Astrocyte (in vitro differentiated cells and primary cell): ENCODE measurements at regions not wholly inside any gene's neighbourhood (a gene's known extent, or its start where the extent isn't known, plus 50 kb on each side); places are given as distances from the start of the nearest gene placed in this dataset.
"Not testable (repeated sequence)": the region's sequence is repeated elsewhere in the genome, so short reads cannot be mapped to it uniquely, and the experiment has no call there.

Source experiments
- DNase-seq: peaks from one replicate; pipeline ENCODE4 v3.0.0-alpha.2; 2010; ENCODE audit warnings: low read depth
- FAIRE-seq: peaks from 2 replicates; lab custom pipeline; 2011; peaks lifted over from hg19 to GRCh38; lab: Jason Lieb, UNC
- H2AFZ ChIP-seq: 2 replicates; pipeline ENCODE4 v1.6.0; 2012; ENCODE audit warnings: low read depth, low read length, inconsistent platforms
- H3K27ac ChIP-seq: 2 replicates; pipeline ENCODE4 v1.5.1; 2011; ENCODE audit warnings: low read depth, low read length, inconsistent platforms
- H3K27me3 ChIP-seq: 2 replicates; pipeline ENCODE4 v1.6.0; 2011; ENCODE audit warnings: low read length, inconsistent platforms; ENCODE audit not compliant: insufficient read depth
- H3K36me3 ChIP-seq: 2 replicates; pipeline ENCODE4 v1.5.1; 2011; ENCODE audit warnings: low read length, inconsistent platforms; ENCODE audit not compliant: insufficient read depth
- H3K4me1 ChIP-seq: 2 replicates; pipeline ENCODE4 v1.5.1; 2011; ENCODE audit warnings: low read length, inconsistent platforms; ENCODE audit not compliant: insufficient read depth
- H3K4me2 ChIP-seq: 2 replicates; pipeline ENCODE4 v1.6.0; 2012; ENCODE audit warnings: low read length, inconsistent platforms
- H3K4me3 ChIP-seq: 2 replicates; pipeline ENCODE4 v1.5.1; 2011; ENCODE audit warnings: low read depth, mild to moderate bottlenecking, low read length, inconsistent platforms; ENCODE audit not compliant: insufficient read depth
- H3K79me2 ChIP-seq: 2 replicates; pipeline ENCODE4 v1.6.0; 2012; ENCODE audit warnings: mild to moderate bottlenecking, low read length, inconsistent platforms; ENCODE audit not compliant: insufficient read depth
- H3K9ac ChIP-seq: 2 replicates; pipeline ENCODE4 v1.6.0; 2012; ENCODE audit warnings: mild to moderate bottlenecking, low read length, inconsistent platforms
- H3K9me3 ChIP-seq: 2 replicates; pipeline ENCODE4 v1.5.1; 2012; ENCODE audit warnings: low read depth, mild to moderate bottlenecking, low read length, inconsistent platforms; ENCODE audit not compliant: insufficient read depth
- H4K20me1 ChIP-seq: 2 replicates; pipeline ENCODE4 v1.6.0; 2012; ENCODE audit warnings: low read length, inconsistent platforms; ENCODE audit not compliant: insufficient read depth
- H3K27ac Mint-ChIP-seq: one replicate; pipeline ENCODE4 v1.8.0; 2021; ENCODE audit warnings: mild to moderate bottlenecking, mixed read lengths; ENCODE audit not compliant: unreplicated experiment
- H3K27me3 Mint-ChIP-seq: one replicate; pipeline ENCODE4 v1.8.0; 2021; ENCODE audit warnings: low read depth, mixed read lengths; ENCODE audit not compliant: unreplicated experiment
- H3K36me3 Mint-ChIP-seq: one replicate; pipeline ENCODE4 v1.8.0; 2021; ENCODE audit warnings: low read depth, mixed read lengths; ENCODE audit not compliant: unreplicated experiment
- H3K4me1 Mint-ChIP-seq: one replicate; pipeline ENCODE4 v1.8.0; 2021; ENCODE audit warnings: low read depth, mixed read lengths; ENCODE audit not compliant: unreplicated experiment
- H3K4me3 Mint-ChIP-seq: one replicate; pipeline ENCODE4 v1.8.0; 2021; ENCODE audit warnings: mild to moderate bottlenecking, moderate library complexity, mixed read lengths; ENCODE audit not compliant: unreplicated experiment
- H3K9me3 Mint-ChIP-seq: one replicate; pipeline ENCODE4 v1.8.0; 2021; ENCODE audit warnings: mild to moderate bottlenecking, mixed read lengths; ENCODE audit not compliant: unreplicated experiment
- EZH2 ChIP-seq: IDR thresholded peaks from 2 replicates; pipeline ENCODE4 v1.6.1; 2012; ENCODE audit warnings: mild to moderate bottlenecking, low read length, inconsistent platforms; ENCODE audit not compliant: insufficient read depth
- TF ChIP-seq, protein P1 (sequence below): IDR thresholded peaks from 2 replicates; pipeline ENCODE4 v1.5.1; 2011; ENCODE audit warnings: low read depth, mild to moderate bottlenecking, inconsistent platforms, low read length, moderate library complexity; ENCODE audit not compliant: insufficient read depth

DNA sequence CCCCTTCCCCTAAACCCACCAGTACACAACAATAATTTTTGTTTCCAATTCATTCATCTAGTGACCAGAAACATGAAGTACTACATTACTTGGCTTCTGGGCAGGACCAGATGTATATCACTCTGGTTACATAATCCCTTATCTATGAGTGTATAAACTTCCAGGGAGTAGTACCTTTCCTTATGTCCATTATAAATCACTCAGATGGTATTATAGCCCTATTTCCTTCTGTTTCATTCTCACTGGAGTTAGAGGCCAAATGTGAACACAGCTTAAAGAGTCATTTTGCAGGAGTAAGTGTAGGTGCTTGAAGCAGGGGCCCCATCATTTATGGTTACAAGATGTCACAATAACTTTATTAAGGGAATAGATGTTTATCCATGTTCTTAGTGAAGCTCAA is 894.4 kb upstream of the NXPH2 start:
- H3K79me2 ChIP-seq = no peaks in the 10 kb centered on the region
- H3K27me3 ChIP-seq = no peaks in the 10 kb centered on the region
- H3K4me1 Mint-ChIP-seq = no peaks in the 10 kb centered on the region
- no peak overlapping the region for H2AFZ ChIP-seq
- no peak overlapping the region for H3K4me2 ChIP-seq
- H3K27ac Mint-ChIP-seq = no peak overlapping the region
- DNase-seq = no peak
- no peak overlapping the region for H3K4me3 Mint-ChIP-seq
- no peak overlapping the region for H3K27ac ChIP-seq
- no peaks in the 10 kb centered on the region for H3K27me3 Mint-ChIP-seq
- H3K9me3 ChIP-seq = peaks cover 3% of the 10 kb centered on the region
- H3K36me3 Mint-ChIP-seq = no peaks in the 10 kb centered on the region
- no peaks in the 10 kb centered on the region for H3K9me3 Mint-ChIP-seq
- H3K36me3 ChIP-seq = no peaks in the 10 kb centered on the region
- no peak for FAIRE-seq
- no peaks in the 10 kb centered on the region for H4K20me1 ChIP-seq
- no peak overlapping the region for H3K4me3 ChIP-seq
- TF ChIP-seq EZH2 = no peak
- TF ChIP-seq, protein P1, sequence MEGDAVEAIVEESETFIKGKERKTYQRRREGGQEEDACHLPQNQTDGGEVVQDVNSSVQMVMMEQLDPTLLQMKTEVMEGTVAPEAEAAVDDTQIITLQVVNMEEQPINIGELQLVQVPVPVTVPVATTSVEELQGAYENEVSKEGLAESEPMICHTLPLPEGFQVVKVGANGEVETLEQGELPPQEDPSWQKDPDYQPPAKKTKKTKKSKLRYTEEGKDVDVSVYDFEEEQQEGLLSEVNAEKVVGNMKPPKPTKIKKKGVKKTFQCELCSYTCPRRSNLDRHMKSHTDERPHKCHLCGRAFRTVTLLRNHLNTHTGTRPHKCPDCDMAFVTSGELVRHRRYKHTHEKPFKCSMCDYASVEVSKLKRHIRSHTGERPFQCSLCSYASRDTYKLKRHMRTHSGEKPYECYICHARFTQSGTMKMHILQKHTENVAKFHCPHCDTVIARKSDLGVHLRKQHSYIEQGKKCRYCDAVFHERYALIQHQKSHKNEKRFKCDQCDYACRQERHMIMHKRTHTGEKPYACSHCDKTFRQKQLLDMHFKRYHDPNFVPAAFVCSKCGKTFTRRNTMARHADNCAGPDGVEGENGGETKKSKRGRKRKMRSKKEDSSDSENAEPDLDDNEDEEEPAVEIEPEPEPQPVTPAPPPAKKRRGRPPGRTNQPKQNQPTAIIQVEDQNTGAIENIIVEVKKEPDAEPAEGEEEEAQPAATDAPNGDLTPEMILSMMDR = no peak
- no peak overlapping the region for H3K9ac ChIP-seq
- H3K4me1 ChIP-seq = no peaks in the 10 kb centered on the region

DNA sequence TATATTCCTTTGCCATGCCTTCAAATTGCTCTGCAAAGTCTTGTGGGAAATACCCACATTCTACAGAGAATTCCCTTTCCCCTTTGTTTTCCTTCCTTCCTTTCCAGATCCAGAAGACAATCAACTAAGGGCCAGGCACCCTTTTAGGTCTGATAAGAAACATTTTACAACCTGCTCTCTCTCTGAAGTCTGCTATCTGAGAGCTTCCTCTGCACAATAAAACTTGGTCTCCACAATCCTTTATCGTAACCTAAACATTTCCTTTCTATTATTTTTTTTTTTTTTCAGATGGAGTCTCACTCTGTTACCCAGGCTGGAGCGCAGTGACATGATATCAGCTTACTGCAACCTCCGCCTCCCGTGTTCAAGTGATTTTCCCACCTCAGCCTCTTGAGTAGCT is 893.3 kb upstream of the NXPH2 start:
- not testable (repeated sequence) for H3K9me3 Mint-ChIP-seq, H3K4me3 Mint-ChIP-seq, H3K4me2 ChIP-seq, H3K9ac ChIP-seq, FAIRE-seq, H3K9me3 ChIP-seq, H2AFZ ChIP-seq, H3K4me1 Mint-ChIP-seq, H3K27me3 ChIP-seq, H3K36me3 Mint-ChIP-seq, H3K4me3 ChIP-seq, H4K20me1 ChIP-seq, H3K4me1 ChIP-seq, H3K27me3 Mint-ChIP-seq, DNase-seq, H3K27ac Mint-ChIP-seq, H3K36me3 ChIP-seq, H3K27ac ChIP-seq, H3K79me2 ChIP-seq

DNA sequence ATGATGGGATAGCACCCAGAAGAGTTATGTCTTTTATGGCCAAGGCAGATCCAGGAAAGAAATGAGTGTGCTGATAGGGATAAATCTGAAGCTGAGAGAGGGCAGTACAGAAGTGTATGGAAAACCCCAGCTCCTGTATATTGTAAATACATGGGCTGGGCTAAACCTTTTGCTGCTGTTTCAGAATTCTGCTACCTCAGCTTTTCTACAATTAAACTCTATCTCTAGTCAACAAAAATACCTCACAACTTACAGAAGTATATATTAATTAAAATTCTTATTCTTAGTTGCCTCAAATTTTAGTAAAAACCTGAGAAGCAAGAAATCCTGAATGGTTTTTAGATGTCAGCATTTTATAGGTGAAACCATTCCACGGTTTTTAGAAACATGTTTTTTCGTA is 889.5 kb upstream of the NXPH2 start:
- FAIRE-seq = no peak
- H3K27ac Mint-ChIP-seq = no peak overlapping the region

More for the DNA sequence above, 889.5 kb upstream of the NXPH2 start:
- peaks cover 3% of the 10 kb centered on the region for H3K9me3 Mint-ChIP-seq
- H3K36me3 Mint-ChIP-seq = peaks cover 2% of the 10 kb centered on the region
- no peak overlapping the region for H3K4me2 ChIP-seq
- no peak overlapping the region for H3K9ac ChIP-seq
- H3K79me2 ChIP-seq = no peaks in the 10 kb centered on the region
- no peaks in the 10 kb centered on the region for H3K4me1 Mint-ChIP-seq
- no peaks in the 10 kb centered on the region for H3K36me3 ChIP-seq
- no peak overlapping the region for H3K4me3 ChIP-seq
- DNase-seq = no peak
- H2AFZ ChIP-seq = no peak overlapping the region
- no peak overlapping the region for H3K27ac ChIP-seq
- no peaks in the 10 kb centered on the region for H4K20me1 ChIP-seq
- TF ChIP-seq EZH2 = no peak
- TF ChIP-seq, protein P1 = no peak
- peaks cover 3% of the 10 kb centered on the region for H3K9me3 ChIP-seq
- no peaks in the 10 kb centered on the region for H3K27me3 ChIP-seq
- H3K4me3 Mint-ChIP-seq = no peak overlapping the region
- no peaks in the 10 kb centered on the region for H3K27me3 Mint-ChIP-seq
- H3K4me1 ChIP-seq = no peaks in the 10 kb centered on the region
